Fibroblast of lung (primary cell): ENCODE measurements at regions not wholly inside any gene's neighbourhood (a gene's known extent, or its start where the extent isn't known, plus 50 kb on each side); places are given as distances from the start of the nearest gene placed in this dataset.
"Not testable (repeated sequence)": the region's sequence is repeated elsewhere in the genome, so short reads cannot be mapped to it uniquely, and the experiment has no call there.

ENCODE experiments used
- DNase-seq, 2 donors: peaks; one replicate each; pipeline versions ENCODE4 v3.0.0 to v3.0.0-alpha.2; 2010; ENCODE audit warnings: low read depth in 2 of 2
- H2AFZ ChIP-seq: 2 replicates; pipeline ENCODE4 v1.5.1; 2012; ENCODE audit warnings: low read length, control low read depth, inconsistent platforms
- H3K27ac ChIP-seq: 2 replicates; pipeline ENCODE4 v1.5.1; 2011; ENCODE audit warnings: low read length, control low read depth; ENCODE audit not compliant: insufficient read depth
- H3K27me3 ChIP-seq: 2 replicates; pipeline ENCODE4 v1.5.1; 2011; ENCODE audit warnings: mild to moderate bottlenecking, low read length; ENCODE audit not compliant: control insufficient read depth, insufficient read depth
- H3K36me3 ChIP-seq: 2 replicates; pipeline ENCODE4 v1.5.1; 2011; ENCODE audit warnings: low read length; ENCODE audit not compliant: control insufficient read depth, insufficient read depth
- H3K4me1 ChIP-seq: 2 replicates; pipeline ENCODE4 v1.5.1; 2011; ENCODE audit warnings: low read length; ENCODE audit not compliant: control insufficient read depth, insufficient read depth; ENCODE audit errors: extremely low read depth
- H3K4me2 ChIP-seq: 2 replicates; pipeline ENCODE4 v1.5.1; 2011; ENCODE audit warnings: low read length, control low read depth; ENCODE audit not compliant: insufficient read depth; ENCODE audit errors: extremely low read depth
- H3K4me3 ChIP-seq, 4 experiments: fragments of 200-600 bp in 1 of 4; sonication (generic) in 1 of 4; replicated peaks in 1 of 4; 2 replicates each; pipeline ENCODE4 v1.5.1; 2011 to 2016; ENCODE audit warnings: low read length in 4 of 4, low read depth in 3 of 4, mild to moderate bottlenecking in 3 of 4, control low read depth in 2 of 4, inconsistent platforms in 1 of 4, mixed read lengths in 1 of 4; ENCODE audit not compliant: insufficient read depth in 1 of 4; ENCODE audit errors: control extremely low read depth in 1 of 4
- H3K79me2 ChIP-seq: 2 replicates; pipeline ENCODE4 v1.5.1; 2012; ENCODE audit warnings: mild to moderate bottlenecking, low read length, inconsistent platforms; ENCODE audit not compliant: control insufficient read depth, insufficient read depth
- H3K9ac ChIP-seq: 2 replicates; pipeline ENCODE4 v1.5.1; 2011; ENCODE audit warnings: mild to moderate bottlenecking, low read length, control low read depth; ENCODE audit not compliant: insufficient read depth
- H3K9me3 ChIP-seq: 2 replicates; pipeline ENCODE4 v1.5.1; 2012; ENCODE audit warnings: low read depth, low read length; ENCODE audit not compliant: control insufficient read depth, insufficient read depth
- H4K20me1 ChIP-seq: 2 replicates; pipeline ENCODE4 v1.5.1; 2011; ENCODE audit warnings: low read length; ENCODE audit not compliant: control insufficient read depth, insufficient read depth; ENCODE audit errors: extremely low read depth
- CTCF ChIP-seq, 2 donors: IDR thresholded peaks in 1 of 2; conservative IDR thresholded peaks in 1 of 2; 1 replicate in 1 of 2; 2 replicates in 1 of 2; pipeline ENCODE4 v1.5.1; 2011 to 2012; ENCODE audit warnings: low read length in 2 of 2, control low read depth in 1 of 2, inconsistent platforms in 1 of 2, low read depth in 1 of 2, mild to moderate bottlenecking in 1 of 2
- EZH2 ChIP-seq: IDR thresholded peaks from 2 replicates; pipeline ENCODE4 v1.5.1; 2012; ENCODE audit warnings: low read length, control low read depth, mild to moderate bottlenecking; ENCODE audit errors: missing control alignments

GRCh38 chr1:78743626-78744025, 94.0 kb downstream of the IFI44 start:
- Histone ChIP-seq H3K9me3 (no peaks in the 10 kb centered on the region), H3K4me3 (no peak overlapping the region), H3K4me2 (no peak overlapping the region), H3K27me3 (no peaks in the 10 kb centered on the region), H2AFZ (no peak overlapping the region), H3K79me2 (no peaks in the 10 kb centered on the region), H3K27ac (no peak overlapping the region), H3K4me1 (no peaks in the 10 kb centered on the region), H3K36me3 (no peaks in the 10 kb centered on the region), H4K20me1 (no peaks in the 10 kb centered on the region), H3K9ac (no peak overlapping the region)
- peak; percentile 40 to 61 for DNase-seq
- no peak for TF ChIP-seq EZH2
- peak in 1 of 2 donors; percentile 14 for TF ChIP-seq CTCF (conservative IDR thresholded peaks at IDR 0.05 in 1 of 2, IDR thresholded peaks at IDR 0.05 in 1 of 2; ENCODE audit: low read depth in 1 of 2, low read length in 2 of 2)

- no peaks in the 10 kb centered on the region for H3K79me2 ChIP-seq
- H3K27me3 ChIP-seq = no peaks in the 10 kb centered on the region
- no peak overlapping the region for H2AFZ ChIP-seq
- no peak overlapping the region for H3K4me3 ChIP-seq
- TF ChIP-seq CTCF (conservative IDR thresholded peaks at IDR 0.05 in 1 of 2, IDR thresholded peaks at IDR 0.05 in 1 of 2; ENCODE audit: low read depth in 1 of 2, low read length in 2 of 2) (no peak), EZH2 (no peak)
- no peak overlapping the region for H3K4me2 ChIP-seq
- H3K9ac ChIP-seq = no peak overlapping the region
- H3K36me3 ChIP-seq = no peaks in the 10 kb centered on the region
- no peaks in the 10 kb centered on the region for H3K4me1 ChIP-seq
- no peak overlapping the region for H3K27ac ChIP-seq
- no peaks in the 10 kb centered on the region for H4K20me1 ChIP-seq
- DNase-seq = no peak
- H3K9me3 ChIP-seq = no peaks in the 10 kb centered on the region
Measured at GRCh38 chr1:78745111-78745510, 95.5 kb downstream of the IFI44 start.

- H3K4me2 ChIP-seq, H2AFZ ChIP-seq, H4K20me1 ChIP-seq, H3K9ac ChIP-seq, H3K4me3 ChIP-seq, H3K9me3 ChIP-seq, DNase-seq, H3K4me1 ChIP-seq, H3K27ac ChIP-seq, H3K27me3 ChIP-seq, H3K36me3 ChIP-seq, H3K79me2 ChIP-seq: not testable (repeated sequence)
Measured at GRCh38 chr1:78753679-78754078, 104.0 kb downstream of the IFI44 start.
